Kidney tubule cell (primary cell): ENCODE measurements at regions not wholly inside any gene's neighbourhood (a gene's known extent, or its start where the extent isn't known, plus 50 kb on each side); places are given as distances from the start of the nearest gene placed in this dataset.
"Not testable (repeated sequence)": the region's sequence is repeated elsewhere in the genome, so short reads cannot be mapped to it uniquely, and the experiment has no call there.

Source experiments
- DNase-seq: peaks from one replicate; pipeline ENCODE4 v3.0.0-alpha.2; 2018; ENCODE audit warnings: low spot score

- DNase-seq = no peak
Measured at GRCh38 chr10:36872702-36873393, 252.6 kb upstream of the ANKRD30A start.

- DNase-seq = no peak
Measured at GRCh38 chr10:36840788-36841187, 284.6 kb upstream of the ANKRD30A start.

- no peak for DNase-seq
Measured at GRCh38 chr10:36837416-36837815, 288.0 kb upstream of the ANKRD30A start.

GRCh38 chr10:36819781-36820180 is 305.6 kb upstream of the ANKRD30A start:
- no peak for DNase-seq

GRCh38 chr10:36817898-36818297 is 307.5 kb upstream of the ANKRD30A start:
- no peak for DNase-seq

- DNase-seq = no peak
Measured at GRCh38 chr10:36808625-36809362, 316.6 kb upstream of the ANKRD30A start.

- no peak for DNase-seq
Measured at GRCh38 chr10:36803229-36803628, 322.2 kb upstream of the ANKRD30A start.

- no peak for DNase-seq
Measured at GRCh38 chr10:36802490-36803153, 322.8 kb upstream of the ANKRD30A start.

GRCh38 chr10:36801660-36802059 is 323.7 kb upstream of the ANKRD30A start:
- no peak for DNase-seq

GRCh38 chr10:36794981-36795380 is 330.4 kb upstream of the ANKRD30A start:
- no peak for DNase-seq

- DNase-seq = no peak
Measured at GRCh38 chr10:36789974-36790373, 335.4 kb upstream of the ANKRD30A start.

- DNase-seq = no peak
Measured at GRCh38 chr10:36788152-36788551, 337.2 kb upstream of the ANKRD30A start.

GRCh38 chr10:36783400-36783799 is 342.0 kb upstream of the ANKRD30A start:
- no peak for DNase-seq

- DNase-seq = no peak
Measured at GRCh38 chr10:36781570-36781969, 343.8 kb upstream of the ANKRD30A start.

GRCh38 chr10:36780158-36780557 is 345.2 kb upstream of the ANKRD30A start:
- no peak for DNase-seq

GRCh38 chr10:36779238-36779846 is 346.1 kb upstream of the ANKRD30A start:
- peak; percentile 69 for DNase-seq

- DNase-seq = no peak
Measured at GRCh38 chr10:36778651-36779050, 346.7 kb upstream of the ANKRD30A start.

- DNase-seq = no peak
Measured at GRCh38 chr10:36773652-36774051, 351.7 kb upstream of the ANKRD30A start.

GRCh38 chr10:36771725-36772124 is 353.7 kb upstream of the ANKRD30A start:
- DNase-seq = no peak

GRCh38 chr10:36769741-36770140 is 355.7 kb upstream of the ANKRD30A start:
- DNase-seq = not testable (repeated sequence)

- no peak for DNase-seq
Measured at GRCh38 chr10:36766940-36767339, 358.5 kb upstream of the ANKRD30A start.

GRCh38 chr10:36766415-36766810 is 359.0 kb upstream of the ANKRD30A start:
- no peak for DNase-seq
